Activated CD4-positive, alpha-beta memory T cell treated with anti-CD3 and anti-CD28 coated beads for 36 hours (primary cell): ENCODE measurements at regions not wholly inside any gene's neighbourhood (a gene's known extent, or its start where the extent isn't known, plus 50 kb on each side); places are given as distances from the start of the nearest gene placed in this dataset.
"Not testable (repeated sequence)": the region's sequence is repeated elsewhere in the genome, so short reads cannot be mapped to it uniquely, and the experiment has no call there.

Experiments used
- CTCF ChIA-PET: fragments of 350-600 bp; sonication (Branson Sonifier 250); formaldehyde crosslinking; loops from one replicate; lab custom pipeline; 2021; ENCODE audit warnings: antibody characterized with exemption, inconsistent platforms; lab: Charles Lee
- POLR2A ChIA-PET: fragments of 350-600 bp; sonication (Branson Sonifier 250); formaldehyde crosslinking; loops from one replicate; lab custom pipeline; 2021; ENCODE audit warnings: antibody characterized with exemption; lab: Charles Lee
- DNase-seq: peaks from one replicate; pipeline ENCODE4 v3.0.0-alpha.2; 2020
- H3K27ac Mint-ChIP-seq: one replicate; pipeline ENCODE4 v1.8.0; 2021; ENCODE audit warnings: mixed read lengths
- H3K27me3 Mint-ChIP-seq: one replicate; pipeline ENCODE4 v1.8.0; 2021; ENCODE audit warnings: mixed read lengths
- H3K36me3 Mint-ChIP-seq: one replicate; pipeline ENCODE4 v1.8.0; 2021; ENCODE audit warnings: mixed read lengths
- H3K4me1 Mint-ChIP-seq: one replicate; pipeline ENCODE4 v1.8.0; 2021; ENCODE audit warnings: low read depth, mixed read lengths
- H3K4me3 Mint-ChIP-seq: one replicate; pipeline ENCODE4 v1.8.0; 2021; ENCODE audit warnings: mild to moderate bottlenecking, mixed read lengths
- H3K9me3 Mint-ChIP-seq: one replicate; pipeline ENCODE4 v1.8.0; 2021; ENCODE audit warnings: mixed read lengths
- intact Hi-C: fragments of 100-400 bp; cut with micrococcal nuclease; formaldehyde crosslinking; loops from one replicate; pipeline ENCODE4 v1.15.1; 2023

DNA sequence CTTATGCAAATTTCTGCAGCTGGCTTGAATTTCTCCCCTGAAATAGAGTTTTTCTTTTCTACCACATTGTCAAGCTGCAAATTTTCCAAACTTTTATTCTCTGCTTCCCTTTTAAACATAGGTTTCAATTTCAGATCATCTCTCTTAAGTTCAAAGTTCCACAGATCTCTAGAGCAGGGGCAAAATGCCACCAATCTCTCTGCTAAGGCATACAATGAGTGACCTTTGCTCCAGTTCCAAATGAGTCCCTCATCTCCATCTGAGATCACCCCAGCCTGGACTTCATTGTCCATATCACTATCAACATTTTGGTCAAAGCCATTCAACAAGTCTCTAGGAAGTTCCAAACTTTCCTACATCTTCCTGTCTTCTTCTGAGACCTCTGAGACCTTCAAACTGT is 62.3 kb upstream of the DCLK2 start:
- DNase-seq, H3K36me3 Mint-ChIP-seq, H3K27ac Mint-ChIP-seq, CTCF ChIA-PET, H3K9me3 Mint-ChIP-seq, H3K4me3 Mint-ChIP-seq, intact Hi-C loops, POLR2A ChIA-PET, H3K4me1 Mint-ChIP-seq: not testable (repeated sequence)
- peaks cover 11% of the 10 kb centered on the region for H3K27me3 Mint-ChIP-seq

DNA sequence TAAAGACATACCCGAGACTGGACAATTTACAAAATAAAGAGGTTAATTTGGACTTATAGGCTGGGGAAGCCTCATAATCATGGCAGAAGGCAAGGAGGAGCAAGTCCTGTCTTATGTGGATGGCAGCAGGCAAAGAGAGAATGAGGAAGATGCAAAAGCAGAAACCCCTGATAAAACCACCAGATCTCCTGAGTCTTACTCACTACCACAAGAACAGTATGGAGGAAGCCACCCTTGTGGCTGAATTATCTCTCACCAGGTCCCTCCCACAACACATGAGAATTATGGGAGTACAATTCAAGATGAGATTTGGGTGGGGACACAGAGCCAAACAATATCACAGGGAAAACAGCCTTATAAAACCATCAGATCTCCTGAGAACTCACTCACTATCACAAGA is 61.6 kb upstream of the DCLK2 start:
- POLR2A ChIA-PET, result not testable (repeated sequence)

GRCh38 chr4:150018257-150018656 is 60.0 kb upstream of the DCLK2 start:
- no peak for DNase-seq
- no peaks in the 10 kb centered on the region for H3K9me3 Mint-ChIP-seq
- H3K27me3 Mint-ChIP-seq, result peaks cover 15% of the 10 kb centered on the region
- no peaks in the 10 kb centered on the region for H3K4me1 Mint-ChIP-seq
- H3K27ac Mint-ChIP-seq, result no peak overlapping the region
- no peaks in the 10 kb centered on the region for H3K36me3 Mint-ChIP-seq
- ChIA-PET POLR2A (interaction anchor here (0.6 kb wide), 1 partner anchor 105 kb away, joined by 4 read pairs; no protein-coding TSS in a partner anchor), CTCF (no interaction called here)
- H3K4me3 Mint-ChIP-seq, result no peak overlapping the region
- intact Hi-C loops, result no loop called here

More for the DNA sequence above, 61.6 kb upstream of the DCLK2 start:
- H3K4me3 Mint-ChIP-seq, intact Hi-C loops, H3K36me3 Mint-ChIP-seq, CTCF ChIA-PET, H3K4me1 Mint-ChIP-seq, H3K9me3 Mint-ChIP-seq, DNase-seq, H3K27ac Mint-ChIP-seq: not testable (repeated sequence)
- H3K27me3 Mint-ChIP-seq, result peaks cover 11% of the 10 kb centered on the region

DNA sequence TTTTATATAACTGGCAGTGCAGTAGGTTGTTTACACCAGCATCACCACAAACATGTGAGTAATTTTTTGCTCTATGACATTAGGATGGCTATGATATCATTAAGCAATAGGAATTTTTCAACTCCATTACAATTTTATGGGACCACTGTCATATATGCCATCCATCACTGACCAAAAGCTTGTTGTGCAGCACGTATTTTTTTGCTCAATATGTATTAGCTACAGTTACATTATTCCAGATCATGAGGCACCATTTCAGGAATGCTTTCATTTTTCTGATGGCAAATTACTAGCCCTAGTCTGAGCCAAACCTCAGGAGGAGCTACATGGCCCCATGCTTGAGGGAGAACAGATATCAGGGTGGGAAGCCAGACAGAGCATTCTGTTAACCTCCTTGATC is 56.8 kb upstream of the DCLK2 start:
- Mint-ChIP-seq H3K4me3 (no peak overlapping the region), H3K36me3 (no peaks in the 10 kb centered on the region), H3K27ac (no peak overlapping the region), H3K9me3 (peaks cover 5% of the 10 kb centered on the region), H3K27me3 (peaks cover 11% of the 10 kb centered on the region), H3K4me1 (no peaks in the 10 kb centered on the region)
- intact Hi-C loops, result no loop called here
- no peak for DNase-seq
- ChIA-PET CTCF (no interaction called here), POLR2A (no interaction called here)

DNA sequence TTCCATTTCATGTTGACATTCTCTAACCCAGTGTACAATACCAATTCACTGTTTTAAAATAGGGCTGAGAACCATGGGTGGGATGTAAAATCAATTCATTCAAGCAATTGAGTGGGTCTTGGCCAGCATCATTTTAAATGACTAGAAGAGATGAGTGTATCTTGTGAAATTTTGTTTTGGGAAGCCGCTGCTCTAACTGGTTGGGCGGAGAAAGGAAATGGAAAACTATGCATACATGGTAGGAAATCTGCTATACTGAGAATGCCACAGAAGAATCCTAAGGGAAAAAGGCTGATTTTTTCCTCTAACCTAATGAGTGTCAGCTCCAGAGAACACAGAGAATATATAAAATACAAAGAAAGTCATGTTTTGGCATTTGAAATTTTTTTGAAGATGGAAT is 54.8 kb upstream of the DCLK2 start:
- Mint-ChIP-seq H3K27ac (no peak overlapping the region), H3K36me3 (no peaks in the 10 kb centered on the region), H3K9me3 (peaks cover 21% of the 10 kb centered on the region), H3K4me3 (no peak overlapping the region), H3K4me1 (no peaks in the 10 kb centered on the region), H3K27me3 (peaks cover 7% of the 10 kb centered on the region)
- DNase-seq, result no peak
- POLR2A ChIA-PET, result no interaction called here
- CTCF ChIA-PET, result no interaction called here
- intact Hi-C loops, result no loop called here

DNA sequence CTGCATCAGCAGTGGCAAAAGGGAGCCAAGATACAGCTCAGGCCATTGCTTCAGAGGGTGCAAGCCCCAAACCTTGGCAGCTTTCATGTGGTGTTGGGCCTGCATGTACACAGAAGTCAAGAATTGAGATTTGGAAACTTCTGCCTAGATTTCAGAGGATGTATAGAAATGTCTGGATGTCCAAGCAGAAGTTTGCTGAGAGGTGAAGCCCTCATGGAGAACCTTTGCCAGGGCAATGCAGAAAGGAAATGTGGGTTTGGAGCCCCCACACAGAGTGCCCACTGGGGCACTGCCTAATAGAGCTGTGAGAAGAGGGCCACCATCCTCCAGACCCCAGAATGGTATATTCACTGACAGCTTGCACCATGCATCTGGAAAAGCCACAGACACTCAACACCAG is 51.3 kb upstream of the DCLK2 start:
- intact Hi-C loops, H3K27ac Mint-ChIP-seq, H3K27me3 Mint-ChIP-seq, POLR2A ChIA-PET, H3K4me1 Mint-ChIP-seq, H3K4me3 Mint-ChIP-seq, CTCF ChIA-PET, H3K36me3 Mint-ChIP-seq, DNase-seq: not testable (repeated sequence)
- H3K9me3 Mint-ChIP-seq, result peaks cover 21% of the 10 kb centered on the region
